Trophoblast cell (in vitro differentiated cells and primary cell): ENCODE measurements at regions not wholly inside any gene's neighbourhood (a gene's known extent, or its start where the extent isn't known, plus 50 kb on each side); places are given as distances from the start of the nearest gene placed in this dataset.
"Not testable (repeated sequence)": the region's sequence is repeated elsewhere in the genome, so short reads cannot be mapped to it uniquely, and the experiment has no call there.

ENCODE experiments used
- DNase-seq, 2 donors: peaks; one replicate each; pipeline ENCODE4 v3.0.0-alpha.2; 2016
- H2AFZ ChIP-seq: 2 replicates; pipeline ENCODE4 v1.6.1; 2013; ENCODE audit warnings: low read length, moderate library complexity, mild to moderate bottlenecking; ENCODE audit not compliant: insufficient read depth, poor library complexity
- H2AK5ac ChIP-seq: 2 replicates; pipeline ENCODE4 v1.6.1; 2013; ENCODE audit warnings: mild to moderate bottlenecking, low read length
- H2BK120ac ChIP-seq: 2 replicates; pipeline ENCODE4 v1.6.1; 2013; ENCODE audit warnings: low read length, mild to moderate bottlenecking, moderate library complexity; ENCODE audit not compliant: insufficient read depth, poor library complexity
- H2BK12ac ChIP-seq: 2 replicates; pipeline ENCODE4 v1.6.1; 2013; ENCODE audit warnings: mild to moderate bottlenecking, low read length, moderate library complexity
- H2BK5ac ChIP-seq: 2 replicates; pipeline ENCODE4 v1.6.1; 2013; ENCODE audit warnings: low read length, low read depth, moderate library complexity, mild to moderate bottlenecking; ENCODE audit not compliant: poor library complexity
- H3K14ac ChIP-seq: 2 replicates; pipeline ENCODE4 v1.6.1; 2013; ENCODE audit warnings: mild to moderate bottlenecking, low read length
- H3K18ac ChIP-seq: 2 replicates; pipeline ENCODE4 v1.6.1; 2013; ENCODE audit warnings: mild to moderate bottlenecking, low read length
- H3K23ac ChIP-seq: 2 replicates; pipeline ENCODE4 v1.6.1; 2013; ENCODE audit warnings: low read length
- H3K27ac ChIP-seq: 2 replicates; pipeline ENCODE4 v1.5.1; 2013; ENCODE audit warnings: low read depth, mild to moderate bottlenecking, inconsistent platforms, low read length, moderate library complexity
- H3K27me3 ChIP-seq: 2 replicates; pipeline ENCODE4 v1.6.1; 2013; ENCODE audit warnings: inconsistent platforms, mild to moderate bottlenecking, low read length, moderate library complexity; ENCODE audit not compliant: insufficient read depth
- H3K36me3 ChIP-seq, 2 experiments: 1 replicate in 1 of 2; 2 replicates in 1 of 2; pipeline ENCODE4 v1.6.1; 2013; ENCODE audit warnings: low read length in 2 of 2, mild to moderate bottlenecking in 2 of 2, moderate library complexity in 1 of 2; ENCODE audit not compliant: insufficient read depth in 2 of 2, control insufficient read depth in 1 of 2
- H3K4ac ChIP-seq: 2 replicates; pipeline ENCODE4 v1.6.1; 2013; ENCODE audit warnings: low read depth, mild to moderate bottlenecking, low read length, moderate library complexity
- H3K4me1 ChIP-seq, 2 experiments: 1 replicate in 1 of 2; 2 replicates in 1 of 2; pipeline ENCODE4 v1.6.1; 2013; ENCODE audit warnings: low read length in 2 of 2, mild to moderate bottlenecking in 2 of 2, moderate library complexity in 1 of 2; ENCODE audit not compliant: insufficient read depth in 2 of 2, control insufficient read depth in 1 of 2
- H3K4me2 ChIP-seq: 2 replicates; pipeline ENCODE4 v1.6.1; 2013; ENCODE audit warnings: inconsistent platforms, mild to moderate bottlenecking, low read length, moderate library complexity
- H3K4me3 ChIP-seq: 2 replicates; pipeline ENCODE4 v1.5.1; 2013; ENCODE audit warnings: mild to moderate bottlenecking, low read depth, low read length, inconsistent platforms
- H3K79me1 ChIP-seq: one replicate; pipeline ENCODE4 v1.6.1; 2013; ENCODE audit warnings: low read length
- H3K79me2 ChIP-seq: 2 replicates; pipeline ENCODE4 v1.6.1; 2013; ENCODE audit warnings: low read length, mild to moderate bottlenecking; ENCODE audit not compliant: control insufficient read depth, insufficient read depth, poor library complexity
- H3K9ac ChIP-seq: 2 replicates; pipeline ENCODE4 v1.6.1; 2013; ENCODE audit warnings: mild to moderate bottlenecking, low read length
- H3K9me3 ChIP-seq: 2 replicates; pipeline ENCODE4 v1.6.1; 2013; ENCODE audit warnings: low read depth, mild to moderate bottlenecking, control low read depth, inconsistent platforms, low read length; ENCODE audit not compliant: insufficient read depth
- H4K12ac ChIP-seq: 2 replicates; pipeline ENCODE4 v1.6.1; 2013; ENCODE audit warnings: low read depth, mild to moderate bottlenecking, low read length, moderate library complexity
- H4K8ac ChIP-seq: 2 replicates; pipeline ENCODE4 v1.6.1; 2013; ENCODE audit warnings: low read depth, mild to moderate bottlenecking, low read length, moderate library complexity
- H4K91ac ChIP-seq: one replicate; pipeline ENCODE4 v1.6.1; 2013; ENCODE audit warnings: low read depth, mild to moderate bottlenecking, low read length, moderate library complexity
- WGBS: extraction: QIAGEN DNeasy Blood & Tissue Kit; methylation state at CpG from one replicate; pipeline ENCODE4 v1.1.7; 2013; ENCODE audit warnings: missing lambda C conversion rate; ENCODE audit not compliant: insufficient read length, insufficient coverage; ENCODE audit errors: extremely low coverage; 5-methylcytosine and 5-hydroxymethylcytosine counted together

- H2AFZ ChIP-seq, DNase-seq, H4K91ac ChIP-seq, H3K18ac ChIP-seq, H2AK5ac ChIP-seq, H3K4ac ChIP-seq, H3K23ac ChIP-seq, H3K9me3 ChIP-seq, H4K8ac ChIP-seq, H3K79me1 ChIP-seq, H3K27ac ChIP-seq, H3K4me2 ChIP-seq, H3K36me3 ChIP-seq, H3K4me3 ChIP-seq, H2BK120ac ChIP-seq, H3K14ac ChIP-seq, H3K27me3 ChIP-seq, H3K9ac ChIP-seq, H4K12ac ChIP-seq, H3K4me1 ChIP-seq, H3K79me2 ChIP-seq, H2BK5ac ChIP-seq, H2BK12ac ChIP-seq: not testable (repeated sequence)
- no CpG with 5 or more reads among the region's 9 CpGs for WGBS
Observed at GRCh38 chr18:63050667-63051395, 268.7 kb downstream of the BCL2 start.

GRCh38 chr18:63046375-63046774, 273.2 kb downstream of the BCL2 start:
- no peaks in the 10 kb centered on the region for H3K36me3 ChIP-seq
- H3K79me1 ChIP-seq = no peaks in the 10 kb centered on the region
- no peak overlapping the region for H4K12ac ChIP-seq
- DNase-seq = no peak
- H3K4me2 ChIP-seq = no peak overlapping the region
- no peaks in the 10 kb centered on the region for H3K9me3 ChIP-seq
- no peak overlapping the region for H2AK5ac ChIP-seq
- H3K4ac ChIP-seq = no peak overlapping the region
- no peak overlapping the region for H3K4me3 ChIP-seq
- H3K23ac ChIP-seq = no peak overlapping the region
- H3K18ac ChIP-seq = no peak overlapping the region
- no peak overlapping the region for H3K27ac ChIP-seq
- no peak overlapping the region for H3K9ac ChIP-seq
- no peak overlapping the region for H2AFZ ChIP-seq
- WGBS = no CpG with 5 or more reads among the region's 3 CpGs
- no peaks in the 10 kb centered on the region for H3K4me1 ChIP-seq
- H4K8ac ChIP-seq = no peak overlapping the region
- H2BK12ac ChIP-seq = no peak overlapping the region
- no peaks in the 10 kb centered on the region for H3K27me3 ChIP-seq
- no peak overlapping the region for H2BK5ac ChIP-seq
- H3K79me2 ChIP-seq = no peaks in the 10 kb centered on the region
- no peak overlapping the region for H2BK120ac ChIP-seq
- H4K91ac ChIP-seq = no peak overlapping the region
- H3K14ac ChIP-seq = no peak overlapping the region

GRCh38 chr18:63043516-63043915, 276.1 kb downstream of the BCL2 start:
- Histone ChIP-seq H3K4me1 (no peaks in the 10 kb centered on the region), H3K27ac (no peak overlapping the region), H2BK5ac (no peak overlapping the region), H3K4me3 (no peak overlapping the region), H4K8ac (no peak overlapping the region), H3K4me2 (no peak overlapping the region), H2BK120ac (no peak overlapping the region), H3K79me2 (no peaks in the 10 kb centered on the region), H3K27me3 (no peaks in the 10 kb centered on the region), H4K91ac (no peak overlapping the region), H2BK12ac (no peak overlapping the region), H2AK5ac (no peak overlapping the region), H3K79me1 (no peaks in the 10 kb centered on the region), H3K9me3 (no peaks in the 10 kb centered on the region), H3K36me3 (no peaks in the 10 kb centered on the region), H3K18ac (no peak overlapping the region), H3K4ac (no peak overlapping the region), H3K14ac (no peak overlapping the region), H3K23ac (no peak overlapping the region), H2AFZ (no peak overlapping the region), H3K9ac (no peak overlapping the region), H4K12ac (no peak overlapping the region)
- WGBS = no CpG with 5 or more reads among the region's 5 CpGs
- no peak for DNase-seq

GRCh38 chr18:63042351-63042750, 277.2 kb downstream of the BCL2 start:
- no peaks in the 10 kb centered on the region for H3K27me3 ChIP-seq
- H3K4me3 ChIP-seq = no peak overlapping the region
- H3K9ac ChIP-seq = no peak overlapping the region
- no peak overlapping the region for H4K8ac ChIP-seq
- H2BK12ac ChIP-seq = no peak overlapping the region
- no peaks in the 10 kb centered on the region for H3K9me3 ChIP-seq
- no peak overlapping the region for H3K4ac ChIP-seq
- no peaks in the 10 kb centered on the region for H3K79me1 ChIP-seq
- no peak overlapping the region for H4K91ac ChIP-seq
- no peak overlapping the region for H2BK5ac ChIP-seq
- H2BK120ac ChIP-seq = no peak overlapping the region
- no peak overlapping the region for H3K27ac ChIP-seq
- no peak for DNase-seq
- H3K4me2 ChIP-seq = no peak overlapping the region
- no peak overlapping the region for H2AK5ac ChIP-seq
- no peak overlapping the region for H3K18ac ChIP-seq
- no peak overlapping the region for H4K12ac ChIP-seq
- H3K36me3 ChIP-seq = no peaks in the 10 kb centered on the region
- H3K14ac ChIP-seq = no peak overlapping the region
- no peaks in the 10 kb centered on the region for H3K4me1 ChIP-seq
- no peak overlapping the region for H3K23ac ChIP-seq
- H2AFZ ChIP-seq = no peak overlapping the region
- H3K79me2 ChIP-seq = no peaks in the 10 kb centered on the region
